Activated B cell treated with CpG ODN at 0.5 μM for 24 hours (primary cell): ENCODE measurements at regions not wholly inside any gene's neighbourhood (a gene's known extent, or its start where the extent isn't known, plus 50 kb on each side); places are given as distances from the start of the nearest gene placed in this dataset.

ENCODE experiments used
- ATAC-seq: fragments of 200-7000 bp; cut with Tn5 transposase; one replicate; pipeline ENCODE4 v1.10.0; 2021; ENCODE audit warnings: low read depth, mild to moderate bottlenecking, moderate library complexity
- CTCF ChIA-PET: fragments of 350-600 bp; sonication (Branson Sonifier 250); formaldehyde crosslinking; loops from one replicate; lab custom pipeline; 2021; ENCODE audit warnings: antibody characterized with exemption; lab: Charles Lee
- POLR2A ChIA-PET: fragments of 350-600 bp; sonication (Branson Sonifier 250); formaldehyde crosslinking; loops from one replicate; lab custom pipeline; 2021; ENCODE audit warnings: antibody characterized with exemption; lab: Charles Lee
- DNase-seq: peaks from one replicate; pipeline ENCODE4 v3.0.0; 2022
- H3K27ac Mint-ChIP-seq: one replicate; pipeline ENCODE4 v1.8.0; 2020; ENCODE audit warnings: mixed read lengths
- H3K27me3 Mint-ChIP-seq: one replicate; pipeline ENCODE4 v1.8.0; 2021; ENCODE audit warnings: mixed read lengths
- H3K36me3 Mint-ChIP-seq: one replicate; pipeline ENCODE4 v1.8.0; 2021; ENCODE audit warnings: low read depth, mixed read lengths
- H3K4me1 Mint-ChIP-seq: one replicate; pipeline ENCODE4 v1.8.0; 2021; ENCODE audit warnings: mixed read lengths
- H3K4me3 Mint-ChIP-seq: one replicate; pipeline ENCODE4 v1.8.0; 2020; ENCODE audit warnings: mild to moderate bottlenecking, mixed read lengths
- H3K9me3 Mint-ChIP-seq: one replicate; pipeline ENCODE4 v1.8.0; 2020; ENCODE audit warnings: mixed read lengths
- CTCF ChIP-seq: fragments of 200-600 bp; IDR thresholded peaks from one replicate; pipeline ENCODE4 v1.8.0; 2022; ENCODE audit warnings: antibody characterized with exemption, mild to moderate bottlenecking
- intact Hi-C: fragments of 100-400 bp; cut with micrococcal nuclease; formaldehyde crosslinking; loops from one replicate; pipeline ENCODE4 v1.15.1; 2024

GRCh38 chr4:163582703-163583102, 88.2 kb downstream of the TMA16 start:
- H3K36me3 Mint-ChIP-seq = peaks cover 79% of the 10 kb centered on the region

GRCh38 chr4:163587867-163588266, 93.4 kb downstream of the TMA16 start:
- peak; percentile 77 for ATAC-seq
- peaks cover 79% of the 10 kb centered on the region for H3K4me1 Mint-ChIP-seq

More at GRCh38 chr4:163582703-163583102, 88.2 kb downstream of the TMA16 start:
- Mint-ChIP-seq H3K4me3 (no peak overlapping the region), H3K27ac (peak overlapping the region; percentile 83), H3K27me3 (no peaks in the 10 kb centered on the region), H3K4me1 (peaks cover 74% of the 10 kb centered on the region), H3K9me3 (no peaks in the 10 kb centered on the region)
- CTCF ChIA-PET = no interaction called here
- intact Hi-C loops = loop anchor here (1.0 kb wide), 1 partner anchor 13 kb away; no protein-coding TSS in a partner anchor
- POLR2A ChIA-PET = interaction anchor here (1.3 kb wide), 1 partner anchor 81 kb away, joined by 4 read pairs; no protein-coding TSS in a partner anchor
- TF ChIP-seq CTCF = no peak
- DNase-seq = no peak
- no peak for ATAC-seq

DNA sequence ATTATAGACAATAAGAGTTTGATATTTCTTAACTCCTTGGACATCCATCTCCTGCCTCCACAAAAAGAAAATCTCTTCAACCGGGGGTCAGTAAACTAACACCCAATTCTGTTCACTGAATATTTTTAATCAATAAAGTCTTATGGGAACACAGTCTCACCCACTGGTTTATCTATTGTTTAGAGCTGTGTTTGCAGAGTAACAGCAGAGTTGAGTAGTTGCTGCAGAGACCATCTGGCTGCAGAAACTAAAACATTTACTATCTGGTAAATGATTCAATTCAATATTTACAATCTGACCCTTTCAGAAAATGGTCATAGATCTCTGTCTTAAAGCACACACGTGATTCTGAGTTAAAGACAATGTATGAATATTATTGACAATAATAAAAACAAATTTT, 94.0 kb downstream of the TMA16 start:
- no peak overlapping the region for H3K4me3 Mint-ChIP-seq
- H3K36me3 Mint-ChIP-seq = peaks cover 46% of the 10 kb centered on the region
- intact Hi-C loops = loop anchor here (1.0 kb wide), 1 partner anchor 33 kb away; no protein-coding TSS in a partner anchor
- no peaks in the 10 kb centered on the region for H3K27me3 Mint-ChIP-seq
- CTCF ChIA-PET = interaction anchor here (1.0 to 8.0 kb wide), 8 partner anchors 10 to 93 kb away, joined by 3 to 71 read pairs (median 20); no protein-coding TSS in a partner anchor
- POLR2A ChIA-PET = interaction anchor here (1.5 to 15.8 kb wide), 10 partner anchors 11 to 94 kb away, joined by 4 to 203 read pairs (median 18); partner anchors contain the start of gene TMA16
- H3K4me1 Mint-ChIP-seq = peaks cover 83% of the 10 kb centered on the region
- no peak for TF ChIP-seq CTCF
- no peak for ATAC-seq
- H3K27ac Mint-ChIP-seq = peak overlapping the region; percentile 92
- DNase-seq = no peak
- peaks cover 3% of the 10 kb centered on the region for H3K9me3 Mint-ChIP-seq

More at GRCh38 chr4:163587867-163588266, 93.4 kb downstream of the TMA16 start:
- Mint-ChIP-seq H3K9me3 (peaks cover 3% of the 10 kb centered on the region), H3K27ac (peak overlapping the region; percentile 92), H3K4me3 (peak overlapping the region; percentile 65), H3K36me3 (peaks cover 49% of the 10 kb centered on the region), H3K27me3 (no peaks in the 10 kb centered on the region)
- CTCF ChIA-PET = interaction anchor here (0.9 to 8.0 kb wide), 13 partner anchors 9 to 94 kb away, joined by 3 to 71 read pairs (median 5); no protein-coding TSS in a partner anchor
- POLR2A ChIA-PET = interaction anchor here (0.7 to 15.8 kb wide), 13 partner anchors 10 to 93 kb away, joined by 3 to 203 read pairs (median 12); partner anchors contain the start of gene TMA16
- TF ChIP-seq CTCF = no peak
- intact Hi-C loops = loop anchor here (1.0 kb wide), 4 partner anchors 19 to 94 kb away; partner anchors contain the start of gene TMA16
- peak; percentile 34 for DNase-seq

GRCh38 chr4:163590103-163590502, 95.6 kb downstream of the TMA16 start:
- Mint-ChIP-seq H3K9me3 (peaks cover 3% of the 10 kb centered on the region), H3K27me3 (no peaks in the 10 kb centered on the region), H3K27ac (peak overlapping the region; percentile 92), H3K4me1 (peaks cover 82% of the 10 kb centered on the region), H3K36me3 (peaks cover 37% of the 10 kb centered on the region), H3K4me3 (peak overlapping the region; percentile 61)
- ChIA-PET CTCF (interaction anchor here (1.2 to 8.0 kb wide), 6 partner anchors 13 to 92 kb away, joined by 3 to 71 read pairs (median 44); no protein-coding TSS in a partner anchor), POLR2A (interaction anchor here (0.8 to 15.8 kb wide), 9 partner anchors 13 to 96 kb away, joined by 4 to 203 read pairs (median 34); partner anchors contain the start of gene TMA16)
- TF ChIP-seq CTCF = no peak
- ATAC-seq (peak; percentile 3), DNase-seq (no peak)
- intact Hi-C loops = loop anchor here (1.0 kb wide), 1 partner anchor 91 kb away; no protein-coding TSS in a partner anchor
